ENCODE measurements at regions not wholly inside any gene's neighbourhood (a gene's known extent, or its start where the extent isn't known, plus 50 kb on each side); places are given as distances from the start of the nearest gene placed in this dataset.

DNA sequence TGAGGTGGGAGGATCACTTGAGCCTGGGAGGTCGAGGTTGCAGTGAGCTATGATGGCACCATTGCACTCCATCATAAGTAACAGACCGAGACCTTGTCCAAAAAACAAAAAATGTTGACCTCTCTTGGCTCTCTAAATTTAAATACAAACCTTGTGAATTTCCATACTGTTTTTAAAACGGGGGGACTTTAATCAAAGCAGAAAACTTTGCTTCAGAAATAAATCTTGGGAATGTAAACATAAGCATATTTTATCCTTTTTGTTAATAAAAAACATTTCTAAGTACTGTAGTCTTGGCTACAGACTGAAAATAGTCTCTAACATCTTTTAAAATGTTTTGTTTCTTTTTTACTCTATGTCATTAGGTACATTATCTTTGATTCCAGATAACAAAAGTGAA, 130.7 kb upstream of the RASSF8 start:
- POLR2A ChIA-PET, result interaction anchor here (0.7 kb wide), 1 partner anchor 1355 kb away, joined by 3 read pairs; no protein-coding TSS in a partner anchor
- no TSS peak for BruUV-seq (replicated peaks)

DNA sequence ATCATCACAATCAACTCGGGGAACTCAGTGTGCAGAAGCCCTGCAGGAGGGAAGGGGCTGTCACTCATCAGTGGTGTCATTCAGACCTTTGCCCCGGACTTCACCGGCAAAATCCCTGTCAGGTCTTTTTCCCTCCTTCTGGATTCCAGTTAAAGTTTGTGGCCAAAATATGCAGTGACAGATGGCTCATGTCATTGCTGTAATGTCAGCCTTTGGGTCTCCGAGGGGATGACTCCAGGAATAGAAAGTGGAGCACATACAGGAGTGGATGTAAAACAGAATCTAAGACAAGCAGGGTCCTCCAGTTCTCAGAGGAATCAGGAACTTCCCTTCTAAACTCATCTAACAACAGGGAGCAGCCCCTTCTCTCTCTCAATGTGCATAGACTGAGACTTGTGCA, 130.3 kb upstream of the RASSF8 start:
- Histone ChIP-seq H3K79me2 (ENCODE audit: insufficient read depth, low read depth, low read length) (no peaks in the 10 kb centered on the region), H3K9me2 (ENCODE audit: insufficient read depth, low read length) (no peaks in the 10 kb centered on the region), H3K4me2 (ENCODE audit: low read length) (no peak overlapping the region), H3K4me3 (ENCODE audit: low read depth, low read length, poor library complexity, severe bottlenecking) (no peak overlapping the region), H3K36me3 (ENCODE audit: insufficient read depth, low read length) (no peaks in the 10 kb centered on the region), H3K9me3 (ENCODE audit: low read length) (no peaks in the 10 kb centered on the region), H4K20me1 (ENCODE audit: insufficient read depth, low read length) (no peaks in the 10 kb centered on the region), H3K27ac (ENCODE audit: low read depth, low read length, poor library complexity, severe bottlenecking) (no peak overlapping the region), H2AFZ (ENCODE audit: low read length) (no peak overlapping the region), H3K4me1 (ENCODE audit: insufficient read depth, low read length, poor library complexity, severe bottlenecking) (no peaks in the 10 kb centered on the region)
- TF ChIP-seq, protein P1, sequence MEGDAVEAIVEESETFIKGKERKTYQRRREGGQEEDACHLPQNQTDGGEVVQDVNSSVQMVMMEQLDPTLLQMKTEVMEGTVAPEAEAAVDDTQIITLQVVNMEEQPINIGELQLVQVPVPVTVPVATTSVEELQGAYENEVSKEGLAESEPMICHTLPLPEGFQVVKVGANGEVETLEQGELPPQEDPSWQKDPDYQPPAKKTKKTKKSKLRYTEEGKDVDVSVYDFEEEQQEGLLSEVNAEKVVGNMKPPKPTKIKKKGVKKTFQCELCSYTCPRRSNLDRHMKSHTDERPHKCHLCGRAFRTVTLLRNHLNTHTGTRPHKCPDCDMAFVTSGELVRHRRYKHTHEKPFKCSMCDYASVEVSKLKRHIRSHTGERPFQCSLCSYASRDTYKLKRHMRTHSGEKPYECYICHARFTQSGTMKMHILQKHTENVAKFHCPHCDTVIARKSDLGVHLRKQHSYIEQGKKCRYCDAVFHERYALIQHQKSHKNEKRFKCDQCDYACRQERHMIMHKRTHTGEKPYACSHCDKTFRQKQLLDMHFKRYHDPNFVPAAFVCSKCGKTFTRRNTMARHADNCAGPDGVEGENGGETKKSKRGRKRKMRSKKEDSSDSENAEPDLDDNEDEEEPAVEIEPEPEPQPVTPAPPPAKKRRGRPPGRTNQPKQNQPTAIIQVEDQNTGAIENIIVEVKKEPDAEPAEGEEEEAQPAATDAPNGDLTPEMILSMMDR (conservative IDR thresholded peaks at IDR 0.05; ENCODE audit: low read length), result no peak
- no peak for TF ChIP-seq EZH2phosphoT487 (IDR thresholded peaks at IDR 0.05; ENCODE audit: borderline replicate concordance, low read depth, low read length)
- BruUV-seq (replicated peaks), result no TSS peak
- ChIA-PET CTCF (ENCODE audit: unreplicated experiment) (no interaction called here), POLR2A (no interaction called here)
- no peak for DNase-seq (ENCODE audit: low spot score)
- intact Hi-C loops (cut with micrococcal nuclease; ENCODE audit: unreplicated experiment), result no loop called here

More for the DNA sequence above, 130.7 kb upstream of the RASSF8 start:
- DNase-seq (ENCODE audit: low spot score), result no peak
- CTCF ChIA-PET (ENCODE audit: unreplicated experiment), result no interaction called here
- intact Hi-C loops (cut with micrococcal nuclease; ENCODE audit: unreplicated experiment), result no loop called here
- Histone ChIP-seq H3K9me3 (ENCODE audit: low read length) (no peaks in the 10 kb centered on the region), H3K36me3 (ENCODE audit: insufficient read depth, low read length) (no peaks in the 10 kb centered on the region), H2AFZ (ENCODE audit: low read length) (no peak overlapping the region), H3K4me2 (ENCODE audit: low read length) (no peak overlapping the region), H4K20me1 (ENCODE audit: insufficient read depth, low read length) (no peaks in the 10 kb centered on the region), H3K4me3 (ENCODE audit: low read depth, low read length, poor library complexity, severe bottlenecking) (no peak overlapping the region), H3K79me2 (ENCODE audit: insufficient read depth, low read depth, low read length) (no peaks in the 10 kb centered on the region), H3K4me1 (ENCODE audit: insufficient read depth, low read length, poor library complexity, severe bottlenecking) (no peaks in the 10 kb centered on the region), H3K27ac (ENCODE audit: low read depth, low read length, poor library complexity, severe bottlenecking) (no peak overlapping the region), H3K9me2 (ENCODE audit: insufficient read depth, low read length) (no peaks in the 10 kb centered on the region)
- TF ChIP-seq EZH2phosphoT487 (IDR thresholded peaks at IDR 0.05; ENCODE audit: borderline replicate concordance, low read depth, low read length), result no peak
- TF ChIP-seq, protein P1 (conservative IDR thresholded peaks at IDR 0.05; ENCODE audit: low read length), result no peak

DNA sequence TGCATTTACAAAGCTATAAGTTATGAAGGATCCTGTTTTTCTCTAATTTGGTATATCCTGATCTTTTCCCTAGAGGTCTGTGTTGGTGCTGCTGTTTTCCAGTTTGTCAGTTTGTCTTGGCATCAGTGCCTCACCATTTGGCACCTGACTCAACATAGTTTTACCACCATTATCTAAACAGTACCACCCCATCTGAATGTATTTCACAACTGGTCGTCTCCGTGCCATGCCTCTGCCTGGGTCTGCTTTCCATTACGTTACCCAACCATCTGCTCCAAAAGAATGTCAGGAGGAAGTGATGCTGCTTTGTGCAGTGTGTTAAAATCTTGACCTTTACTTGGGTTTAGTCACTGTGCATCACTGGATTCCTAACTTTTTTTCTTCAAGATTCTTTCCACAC, 129.3 kb upstream of the RASSF8 start:
- CTCF ChIA-PET (ENCODE audit: unreplicated experiment), result no interaction called here
- DNase-seq (ENCODE audit: low spot score), result no peak
- H3K36me3 ChIP-seq (ENCODE audit: insufficient read depth, low read length), result no peaks in the 10 kb centered on the region
- no peaks in the 10 kb centered on the region for H3K4me1 ChIP-seq (ENCODE audit: insufficient read depth, low read length, poor library complexity, severe bottlenecking)
- intact Hi-C loops (cut with micrococcal nuclease; ENCODE audit: unreplicated experiment), result no loop called here
- no peaks in the 10 kb centered on the region for H3K79me2 ChIP-seq (ENCODE audit: insufficient read depth, low read depth, low read length)
- H3K27ac ChIP-seq (ENCODE audit: low read depth, low read length, poor library complexity, severe bottlenecking), result no peak overlapping the region
- no peaks in the 10 kb centered on the region for H3K9me3 ChIP-seq (ENCODE audit: low read length)
- POLR2A ChIA-PET, result interaction anchor here (0.7 kb wide), 1 partner anchor 117 kb away, joined by 3 read pairs; no protein-coding TSS in a partner anchor
- no peaks in the 10 kb centered on the region for H3K9me2 ChIP-seq (ENCODE audit: insufficient read depth, low read length)
- no peak for TF ChIP-seq EZH2phosphoT487 (IDR thresholded peaks at IDR 0.05; ENCODE audit: borderline replicate concordance, low read depth, low read length)
- TF ChIP-seq, protein P1 (conservative IDR thresholded peaks at IDR 0.05; ENCODE audit: low read length), result no peak
- H3K4me2 ChIP-seq (ENCODE audit: low read length), result no peak overlapping the region
- H4K20me1 ChIP-seq (ENCODE audit: insufficient read depth, low read length), result no peaks in the 10 kb centered on the region
- H3K4me3 ChIP-seq (ENCODE audit: low read depth, low read length, poor library complexity, severe bottlenecking), result no peak overlapping the region
- no peak overlapping the region for H2AFZ ChIP-seq (ENCODE audit: low read length)
- no TSS peak for BruUV-seq (replicated peaks)
